DMS79 treated with DMSO at 0.1 percent for 48 hours (cell line): ENCODE measurements at regions not wholly inside any gene's neighbourhood (a gene's known extent, or its start where the extent isn't known, plus 50 kb on each side); places are given as distances from the start of the nearest gene placed in this dataset.
"Not testable (repeated sequence)": the region's sequence is repeated elsewhere in the genome, so short reads cannot be mapped to it uniquely, and the experiment has no call there.

Source experiments
- DNase-seq: peaks from one replicate; lab custom pipeline; 2025; lab: John Stamatoyannopoulos, UW

DNA sequence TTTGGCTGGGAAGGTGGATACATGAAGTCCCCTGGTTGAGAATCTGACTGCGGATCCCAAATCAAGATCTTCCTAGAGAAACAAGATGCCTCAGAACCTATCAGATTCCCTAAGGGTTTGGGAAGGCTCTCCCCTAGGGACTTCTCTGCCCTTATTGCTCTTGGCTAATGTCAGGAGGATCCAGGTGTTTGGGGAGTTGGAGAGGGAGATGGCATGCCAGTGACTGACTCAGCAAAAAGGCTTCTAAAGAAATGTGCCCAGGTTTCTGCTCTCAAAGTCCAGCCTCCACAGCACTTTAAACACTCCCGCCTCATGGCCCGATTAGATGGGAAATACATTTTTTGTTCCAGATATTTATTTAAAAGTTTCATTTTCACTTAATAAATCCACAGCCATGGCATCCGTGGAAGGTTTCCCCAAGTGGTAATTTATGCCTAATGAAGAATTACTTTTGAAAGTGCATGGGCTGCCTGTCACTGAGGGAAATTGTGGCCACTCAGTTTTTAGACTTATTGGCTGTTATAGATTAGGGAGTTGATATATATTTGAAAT is 156.4 kb downstream of the OSR1 start:
- no peak for DNase-seq

DNA sequence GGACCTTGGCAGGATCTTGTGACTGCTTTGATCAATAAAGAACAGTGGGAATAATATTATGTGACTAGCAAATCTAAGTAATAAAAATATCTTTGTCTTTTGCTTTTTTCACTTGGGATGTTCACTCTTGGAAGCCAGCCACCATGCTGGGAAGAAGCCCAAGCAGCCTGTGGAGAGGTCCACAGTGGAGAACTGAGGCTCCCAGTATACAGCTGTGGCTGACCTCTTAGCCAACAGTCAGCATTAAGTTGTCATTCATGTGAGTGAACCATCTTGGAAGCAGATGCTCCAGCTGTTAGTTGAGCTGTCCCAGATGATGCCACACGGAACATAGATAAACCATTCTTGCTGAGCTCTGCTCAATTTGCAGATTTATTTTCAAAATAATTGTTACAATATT is 160.0 kb downstream of the OSR1 start:
- DNase-seq: no peak

DNA sequence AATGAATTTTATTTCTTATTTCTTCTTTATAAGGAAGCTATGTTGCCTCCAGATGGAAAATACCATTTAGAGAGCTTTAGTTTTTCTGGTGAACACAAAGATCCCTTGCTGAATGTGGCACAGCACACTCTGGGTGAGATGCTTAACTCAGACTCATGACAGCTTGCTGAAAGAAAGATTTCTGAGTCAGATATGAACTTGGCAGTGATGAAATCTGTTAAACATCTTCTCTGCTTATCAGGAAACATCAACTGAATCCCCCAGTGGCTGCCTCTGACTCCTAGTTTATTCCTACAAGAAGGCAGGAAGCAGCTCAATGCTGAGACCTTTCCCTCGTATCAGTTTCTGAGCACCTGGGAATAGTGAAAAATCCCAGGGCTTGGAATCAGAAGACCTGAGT is 162.8 kb downstream of the OSR1 start:
- DNase-seq: no peak

DNA sequence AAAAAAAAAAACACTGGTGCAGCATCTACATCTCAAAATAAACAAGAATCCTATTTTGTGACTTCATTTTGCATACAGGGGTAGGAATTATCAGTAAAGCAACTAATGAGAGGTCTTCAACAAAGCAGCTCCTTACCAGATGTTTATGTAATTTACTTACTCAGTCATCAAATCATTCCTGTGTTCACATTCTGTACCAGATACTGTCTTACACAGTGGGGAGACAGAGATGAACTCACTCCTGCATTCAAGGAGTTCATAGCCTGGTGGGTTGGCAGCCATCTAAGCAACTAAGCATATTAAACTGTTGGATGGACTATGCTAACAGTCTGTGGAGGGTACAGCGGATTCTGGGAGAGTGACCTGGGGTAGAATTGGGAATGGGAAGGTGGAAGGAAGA is 169.0 kb downstream of the OSR1 start:
- DNase-seq: no peak

DNA sequence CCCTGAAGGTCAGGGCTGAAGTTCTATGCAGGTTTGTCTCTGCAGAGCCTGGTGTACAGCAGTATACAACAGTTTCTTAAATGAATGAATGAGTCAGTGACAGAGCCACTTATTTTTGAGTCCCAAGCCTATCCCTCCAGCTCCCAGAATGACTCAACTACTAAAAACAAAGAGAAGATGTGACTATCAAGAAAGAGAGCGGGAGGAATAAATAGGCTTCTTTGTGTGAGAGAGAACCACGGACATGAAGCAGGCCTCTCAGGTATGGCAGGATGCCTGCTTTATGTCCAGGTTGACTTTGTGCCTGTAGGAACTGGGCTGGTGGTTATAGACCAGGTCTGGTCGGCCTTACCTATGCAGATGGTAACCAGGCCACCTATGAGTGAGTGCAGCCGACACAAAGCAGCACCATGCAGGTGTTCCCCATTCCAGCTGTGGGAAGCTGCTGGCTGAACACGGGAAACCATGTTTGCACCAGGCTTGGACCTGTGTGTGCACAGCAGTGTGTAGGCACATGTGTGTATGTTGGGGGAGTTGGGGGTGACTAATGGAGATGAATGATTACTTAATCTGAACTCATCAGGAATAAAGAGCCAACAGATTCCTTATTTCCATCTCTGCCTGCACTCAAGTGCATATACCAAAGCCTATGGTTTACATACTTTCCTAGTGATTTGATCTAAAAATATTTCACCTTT is 171.0 kb downstream of the OSR1 start:
- no peak for DNase-seq

DNA sequence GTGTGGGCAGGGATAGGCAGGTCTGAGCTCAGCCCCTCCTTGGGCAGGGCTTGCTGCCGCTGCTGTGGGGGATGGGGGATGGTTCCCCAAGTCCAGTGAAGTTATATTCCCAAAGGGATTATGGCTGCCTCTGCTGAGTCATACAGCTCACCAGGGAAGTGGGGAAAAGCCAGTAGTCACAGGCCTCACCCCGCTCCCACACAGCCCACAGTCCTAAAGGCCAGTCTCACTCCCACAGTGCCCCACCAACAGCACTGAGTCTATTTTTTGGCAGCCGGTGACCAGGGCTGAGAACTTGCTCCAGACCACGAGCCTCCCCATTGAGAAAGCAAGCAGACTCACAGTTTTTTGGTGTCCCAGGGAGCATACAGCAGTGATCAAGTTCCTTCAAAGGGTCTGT is 173.3 kb downstream of the OSR1 start:
- DNase-seq: no peak

DNA sequence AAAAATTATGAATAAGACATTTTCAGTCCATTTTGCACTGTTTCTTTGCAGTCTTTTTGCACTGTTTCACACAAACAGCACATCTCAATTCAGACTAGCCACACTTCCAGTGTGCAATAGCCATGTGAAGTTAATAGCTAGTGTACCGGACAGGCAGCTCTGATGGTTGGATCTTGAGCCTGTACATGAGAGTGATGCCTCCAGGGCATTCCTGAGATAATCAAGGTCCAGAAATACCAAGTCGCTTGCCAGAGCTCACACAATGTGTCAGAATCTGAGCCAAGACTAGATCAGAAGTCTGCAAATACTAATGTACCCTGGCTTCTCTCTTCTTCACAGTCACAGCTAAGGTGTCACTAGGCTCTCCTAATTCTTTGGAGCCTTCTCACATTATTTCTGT is 180.2 kb downstream of the OSR1 start:
- DNase-seq: no peak

DNA sequence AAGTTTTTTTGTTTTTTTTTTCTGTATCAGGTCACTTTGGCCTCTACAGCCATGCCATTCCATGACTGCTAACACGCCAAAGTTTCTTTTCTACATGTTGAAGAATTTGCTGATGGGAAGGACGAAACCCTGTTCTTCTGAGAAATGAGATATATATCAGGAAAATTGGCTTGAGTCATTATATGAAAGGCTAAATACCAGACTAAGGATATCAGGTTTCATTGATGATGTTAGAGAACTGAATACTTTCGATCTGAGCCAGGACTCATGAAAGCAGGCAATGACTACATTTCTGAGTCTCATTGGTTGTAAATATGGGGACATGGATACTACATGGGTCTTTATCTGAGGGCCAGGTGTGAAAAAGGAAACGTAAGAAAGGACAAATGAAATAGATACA is 181.4 kb downstream of the OSR1 start:
- no peak for DNase-seq

DNA sequence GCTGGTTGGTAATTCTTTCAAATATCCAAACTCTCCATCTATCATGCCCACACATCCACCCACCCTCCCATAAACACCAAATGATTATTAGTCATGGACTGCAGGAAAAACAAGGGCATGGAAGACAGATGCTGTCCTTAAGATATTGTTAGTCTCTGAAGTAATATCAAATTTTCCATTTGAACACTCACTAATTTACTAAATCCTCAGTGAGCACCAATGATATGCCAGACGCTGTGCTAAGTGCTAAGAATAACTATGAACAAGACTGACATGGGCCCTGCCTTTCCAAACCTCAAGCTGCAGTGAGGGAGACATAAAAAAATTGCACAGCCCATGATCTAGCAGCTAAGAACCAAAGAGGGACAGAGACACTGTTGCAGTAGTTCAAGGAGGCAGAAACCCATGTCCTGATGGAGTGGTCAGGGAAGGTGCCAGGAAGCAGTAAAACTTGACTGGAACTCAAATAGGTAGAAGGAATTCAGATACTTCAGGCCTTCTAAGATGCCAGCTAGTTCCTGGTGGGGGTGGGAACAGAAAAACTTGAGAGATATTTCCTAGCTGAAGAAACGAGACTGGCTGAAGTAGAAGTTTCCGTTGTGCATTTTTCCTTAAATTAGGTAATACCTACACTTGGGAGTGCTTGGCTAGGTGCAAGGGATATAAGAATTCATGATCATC is 182.1 kb downstream of the OSR1 start:
- DNase-seq: no peak

DNA sequence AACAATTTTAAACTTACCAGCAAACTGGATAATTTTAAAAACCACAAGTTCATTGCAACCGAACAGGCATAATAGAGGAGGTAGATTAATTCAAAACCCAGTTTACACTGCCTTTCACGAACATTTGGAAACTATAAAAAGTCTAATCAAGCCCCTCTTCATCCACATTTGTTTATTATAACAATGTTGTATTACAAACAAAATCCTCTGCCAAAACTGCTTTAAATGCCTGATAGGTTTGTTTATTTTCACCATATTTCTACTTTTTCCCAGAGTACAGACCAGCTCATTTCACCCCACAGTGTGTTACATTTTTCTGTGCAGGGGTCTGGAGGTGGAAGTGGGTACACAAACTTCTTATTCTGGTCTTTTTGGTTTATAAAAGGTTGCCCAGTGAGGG is 184.2 kb downstream of the OSR1 start:
- no peak for DNase-seq

DNA sequence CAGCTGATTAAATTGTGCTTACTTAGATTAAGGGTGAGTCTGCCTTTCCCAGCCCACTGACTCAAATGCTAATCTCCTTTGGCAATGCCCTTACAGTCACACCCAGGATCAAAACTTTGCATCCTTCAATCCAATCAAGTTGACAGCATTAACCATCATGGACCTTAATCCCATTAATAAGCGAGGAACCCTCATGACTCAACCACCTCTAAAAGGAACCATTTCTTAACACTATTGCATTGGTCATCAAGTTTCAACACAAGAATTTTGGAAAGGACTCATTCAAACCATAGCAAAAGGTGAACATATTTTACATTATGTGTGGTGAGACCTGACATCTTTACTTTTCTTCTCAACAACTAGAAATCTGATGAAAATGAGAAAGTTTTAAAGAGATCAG is 187.0 kb downstream of the OSR1 start:
- no peak for DNase-seq

DNA sequence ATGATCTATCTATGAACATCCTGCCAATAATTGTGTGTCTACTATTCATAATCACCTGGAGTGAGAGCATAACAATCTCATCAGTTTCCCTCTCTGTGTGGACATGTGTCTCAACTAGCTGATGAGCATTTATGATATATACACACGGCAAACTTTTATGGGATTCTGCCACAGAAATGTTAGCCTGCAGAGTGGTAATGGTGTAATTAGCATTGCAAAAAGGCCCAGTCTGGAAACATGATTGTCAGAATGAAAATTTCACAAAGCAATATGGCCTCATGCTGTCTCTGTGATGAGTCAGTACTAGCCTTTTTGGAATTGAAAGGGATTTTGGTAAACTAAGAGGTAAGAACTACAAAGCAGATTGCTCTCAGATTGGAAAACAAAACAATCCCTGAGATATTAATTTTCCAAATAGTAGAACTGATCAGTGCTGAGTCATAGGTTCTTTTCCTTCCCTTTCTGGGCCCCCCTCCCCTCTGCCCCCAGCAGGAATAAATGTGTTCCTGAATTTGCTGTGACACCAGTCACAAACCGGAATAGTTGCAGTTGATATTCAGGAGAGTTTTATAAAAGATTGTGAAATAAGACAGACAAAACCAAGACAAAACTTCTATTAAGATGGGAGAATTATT is 189.2 kb downstream of the OSR1 start:
- no peak for DNase-seq

DNA sequence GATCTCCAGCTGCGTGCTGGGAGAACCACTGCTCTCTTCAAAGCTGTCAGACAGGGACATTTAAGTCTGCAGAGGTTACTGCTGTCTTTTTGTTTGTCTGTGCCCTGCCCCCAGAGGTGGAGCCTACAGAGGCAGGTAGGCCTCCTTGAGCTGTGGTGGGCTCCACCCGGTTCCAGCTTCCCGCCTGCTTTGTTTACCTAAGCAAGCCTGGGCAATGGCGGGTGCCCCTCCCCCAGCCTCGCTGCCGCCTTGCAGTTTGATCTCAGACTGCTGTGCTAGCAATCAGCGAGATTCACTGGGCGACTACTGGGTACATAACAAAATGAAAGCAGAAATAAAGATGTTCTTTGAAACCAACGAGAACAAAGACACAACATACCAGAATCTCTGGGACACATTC is 194.3 kb downstream of the OSR1 start:
- not testable (repeated sequence) for DNase-seq

DNA sequence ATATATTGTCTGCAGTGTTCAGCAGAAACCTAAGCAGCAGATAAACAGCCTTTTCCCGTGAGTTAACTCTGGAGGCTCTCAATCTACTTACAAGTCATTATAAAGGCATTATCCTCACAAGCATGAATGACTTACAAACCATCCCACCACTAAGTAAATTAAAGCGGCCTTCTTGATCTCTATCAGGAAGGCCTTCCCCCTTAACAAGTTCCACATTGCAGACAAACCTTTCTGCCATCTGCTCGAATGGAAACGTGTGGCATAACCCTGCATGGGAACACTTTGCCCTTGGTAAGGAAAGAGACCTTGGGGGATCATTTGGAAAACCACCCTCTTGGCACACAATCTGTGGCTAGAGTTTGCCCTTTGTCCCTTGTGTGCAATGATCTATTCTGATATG is 199.5 kb downstream of the OSR1 start:
- no peak for DNase-seq

DNA sequence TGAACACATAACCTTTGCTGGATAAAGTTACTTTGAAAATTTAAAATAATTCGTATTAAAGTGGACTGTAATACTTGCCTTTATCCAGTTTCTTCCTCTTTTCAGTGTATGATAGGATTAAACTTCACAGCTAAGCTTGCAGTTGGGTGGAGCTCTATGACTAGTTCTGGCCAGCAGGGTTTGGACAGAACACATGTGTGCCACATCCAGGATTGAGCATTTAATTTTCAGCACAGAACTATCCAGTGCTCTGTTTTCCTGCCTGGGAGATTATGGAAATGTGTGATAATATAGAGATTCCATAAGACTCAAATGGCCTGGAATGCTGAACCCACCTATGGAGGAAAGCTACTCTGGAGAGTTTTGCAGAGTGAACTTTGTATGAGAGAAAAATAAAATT is 200.2 kb downstream of the OSR1 start:
- DNase-seq: no peak

DNA sequence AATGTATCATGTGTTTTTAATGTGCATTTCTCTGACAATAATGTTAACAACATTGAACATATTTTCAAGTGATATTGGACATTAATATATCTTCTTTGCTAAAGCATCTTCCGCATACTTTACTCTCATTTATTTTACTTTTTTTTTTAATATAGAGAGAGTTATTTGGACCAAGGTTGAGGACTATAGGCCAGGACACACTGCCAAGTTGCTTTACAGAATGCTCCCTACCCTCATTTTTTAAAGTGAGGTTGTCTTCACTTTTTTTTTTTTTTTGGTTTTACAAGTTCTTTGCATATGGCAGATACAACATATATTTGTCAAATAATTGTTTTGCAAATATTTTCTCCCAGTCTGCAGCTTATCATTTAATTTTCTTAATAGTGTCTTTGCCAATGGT is 201.8 kb downstream of the OSR1 start:
- DNase-seq: no peak

DNA sequence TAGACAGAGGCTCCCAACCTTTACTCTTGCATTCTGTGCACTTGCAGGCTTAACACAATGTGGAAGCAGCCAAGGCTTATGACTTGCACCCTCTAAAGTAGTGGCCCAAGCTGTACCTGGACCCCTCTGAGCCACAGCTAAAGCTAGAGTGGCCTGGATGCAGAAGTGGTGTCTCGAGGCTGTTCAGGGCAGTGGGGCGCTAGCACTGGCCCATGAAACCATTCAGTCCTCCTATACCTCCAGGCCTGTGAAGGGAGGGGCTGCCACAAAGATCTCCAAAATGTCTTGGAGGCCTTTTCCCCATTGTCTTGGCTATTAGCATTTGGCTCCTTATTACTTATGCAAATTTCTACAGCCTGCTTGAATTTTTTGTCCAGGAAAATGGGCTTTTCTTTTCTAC is 207.7 kb downstream of the OSR1 start:
- DNase-seq: no peak

DNA sequence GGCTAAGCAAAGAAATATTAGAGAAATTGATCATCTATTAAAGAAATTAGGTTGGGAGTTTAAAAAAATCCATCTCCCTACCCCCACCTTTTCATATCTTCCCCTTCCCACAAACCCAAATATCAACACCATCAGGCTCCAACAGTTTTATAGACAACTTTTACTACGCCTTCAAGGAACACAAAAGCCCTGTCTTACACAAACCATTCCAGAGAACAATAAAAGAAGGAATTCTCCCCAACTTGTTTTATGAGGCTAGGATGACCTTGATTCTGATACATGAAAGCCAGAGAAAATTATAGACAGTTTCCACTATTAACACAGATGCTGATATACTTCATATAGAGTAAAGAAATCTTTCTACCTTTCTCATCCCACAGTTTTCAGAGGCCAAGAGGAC is 211.6 kb downstream of the OSR1 start:
- DNase-seq: no peak

DNA sequence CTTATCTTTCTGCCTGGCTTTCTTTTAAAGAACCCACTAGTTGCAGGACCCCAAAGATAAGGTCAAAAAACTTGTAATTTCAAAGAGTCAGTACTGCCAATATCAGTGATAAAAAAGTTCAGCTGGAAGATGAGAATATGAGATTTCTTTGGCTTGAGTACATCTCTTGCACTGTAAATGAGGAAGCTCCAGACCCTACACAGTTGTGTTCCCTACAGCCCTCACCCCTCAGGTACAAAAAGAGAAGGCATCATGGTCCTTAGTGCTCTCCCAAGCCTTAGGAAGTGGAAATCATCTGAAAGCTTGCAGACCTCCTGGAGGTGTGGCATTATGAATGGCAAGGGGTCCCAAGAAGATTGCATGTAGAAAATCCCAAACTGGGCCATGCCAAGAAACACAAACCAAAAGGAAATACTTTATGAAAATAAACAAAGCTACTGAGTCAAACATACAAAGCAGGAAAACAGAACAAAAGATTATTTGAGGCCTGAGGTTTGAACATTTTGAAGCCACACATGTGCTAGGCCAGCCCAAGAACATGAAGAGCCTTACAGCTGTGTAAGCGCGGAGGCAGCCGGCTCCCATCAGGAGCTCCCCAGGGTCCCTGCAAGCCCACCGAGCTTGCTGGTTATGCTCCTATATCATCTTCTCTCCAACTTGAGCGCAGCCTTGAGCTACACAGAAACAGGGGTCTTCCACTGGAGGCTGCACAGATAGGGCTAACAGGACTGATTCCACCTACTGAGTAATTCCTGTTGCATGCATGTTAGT is 217.0 kb downstream of the OSR1 start:
- no peak for DNase-seq

DNA sequence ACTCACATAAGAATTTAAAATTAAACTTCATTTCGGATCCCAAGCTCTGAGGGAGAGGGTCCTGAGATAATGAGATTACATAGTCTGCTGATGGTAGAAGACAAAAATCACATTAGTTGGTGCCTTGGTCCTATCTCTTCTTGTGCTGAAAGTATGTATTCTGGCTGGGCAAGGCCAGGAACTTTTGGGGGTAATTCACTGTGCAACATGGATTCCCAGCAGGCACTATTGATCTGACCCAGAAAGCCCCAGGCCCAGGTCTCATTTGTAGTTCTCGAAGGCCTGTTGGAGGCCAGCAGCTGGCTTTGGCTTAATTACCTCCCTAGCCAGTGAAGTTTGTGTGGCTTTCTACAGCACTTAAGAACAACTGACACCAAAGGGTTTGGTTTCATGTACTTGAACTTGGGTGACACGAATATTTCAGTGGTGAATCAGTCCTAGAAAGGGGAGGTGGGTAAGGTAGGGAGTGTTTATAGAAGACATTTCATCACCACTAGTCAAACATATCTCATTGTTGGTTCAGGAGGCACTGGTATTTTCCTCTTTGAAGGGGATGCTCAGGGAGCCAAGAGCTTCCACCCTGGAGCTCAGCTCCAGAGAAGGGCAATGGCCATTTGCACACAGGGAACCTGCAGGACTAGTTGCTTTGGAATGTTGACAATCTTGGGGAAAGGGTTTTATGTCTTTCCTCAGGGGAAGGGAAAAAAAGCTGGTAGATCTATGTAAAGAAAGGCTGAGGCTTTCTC is 217.8 kb downstream of the OSR1 start:
- no peak for DNase-seq

DNA sequence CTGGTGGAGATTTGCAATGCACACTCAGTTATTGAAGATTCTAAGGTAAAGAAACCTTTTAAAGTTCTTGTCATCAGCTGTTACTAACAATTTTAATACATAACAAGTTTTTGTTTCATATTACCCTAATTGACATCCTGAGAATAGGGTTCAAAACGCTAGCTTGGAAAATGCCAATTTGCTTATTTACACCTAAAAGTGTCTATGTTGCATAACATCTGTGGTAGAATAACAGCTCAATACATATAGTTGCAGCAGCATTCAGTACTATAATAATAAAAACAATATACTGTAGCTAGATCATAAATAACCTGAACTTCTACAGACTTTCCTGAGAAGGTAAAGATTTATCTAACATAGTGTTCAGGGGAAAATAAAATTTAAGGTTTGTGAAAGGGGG is 219.0 kb downstream of the OSR1 start:
- DNase-seq: no peak
